ENCODE measurements at regions not wholly inside any gene's neighbourhood (a gene's known extent, or its start where the extent isn't known, plus 50 kb on each side); places are given as distances from the start of the nearest gene placed in this dataset.
A peak's percentile ranks its signal among the peaks of the same experiment; 100 is the strongest.

GRCh38 chr3:43996379-43997301 is 245.0 kb upstream of the TOPAZ1 start:
- peaks cover 43% of the 10 kb centered on the region for H3K4me1 ChIP-seq (ENCODE audit: control insufficient read depth, insufficient read depth, low read length, poor library complexity, severe bottlenecking)

DNA sequence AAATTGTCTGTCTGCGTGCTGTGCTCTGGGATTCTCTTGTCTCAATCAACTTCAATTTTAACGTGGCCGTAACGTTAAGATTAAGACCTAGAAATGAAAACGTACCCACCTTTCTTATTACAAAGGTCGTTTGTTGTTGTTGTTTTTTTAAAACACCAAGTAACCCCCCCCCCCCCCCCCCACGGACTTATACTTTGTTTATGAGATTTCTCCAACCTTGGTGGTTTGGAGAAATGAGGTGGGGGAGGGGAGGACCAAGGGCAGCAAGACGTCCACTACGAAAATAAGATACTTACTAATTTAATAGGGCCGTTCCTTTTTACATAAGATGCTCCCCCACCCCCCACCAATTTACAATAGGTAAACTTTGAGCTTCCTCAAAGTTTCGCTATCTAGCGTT is 244.4 kb upstream of the TOPAZ1 start:
- H3K4me3 ChIP-seq (ENCODE audit: insufficient read depth, low read depth, low read length, poor library complexity, severe bottlenecking): peak overlapping the region; percentile 45
- peaks cover 43% of the 10 kb centered on the region for H3K4me1 ChIP-seq (ENCODE audit: control insufficient read depth, insufficient read depth, low read length, poor library complexity, severe bottlenecking)

More at GRCh38 chr3:43996379-43997301, 245.0 kb upstream of the TOPAZ1 start:
- no peak for DNase-seq
- Histone ChIP-seq H3K27me3 (replicated peaks; ENCODE audit: control insufficient read depth, insufficient read depth, low read length, poor library complexity, severe bottlenecking) (peaks cover 48% of the 10 kb centered on the region), H3K4me3 (ENCODE audit: insufficient read depth, low read depth, low read length, poor library complexity, severe bottlenecking) (peak overlapping the region; percentile 45), H3K27ac (ENCODE audit: insufficient read depth, low read length, poor library complexity, severe bottlenecking) (no peak overlapping the region), H3K36me3 (ENCODE audit: control insufficient read depth, insufficient read depth, low read length) (no peaks in the 10 kb centered on the region), H3K9me3 (ENCODE audit: control insufficient read depth, low read length) (no peaks in the 10 kb centered on the region)

GRCh38 chr3:43997788-43998369 is 243.8 kb upstream of the TOPAZ1 start:
- H3K36me3 ChIP-seq (ENCODE audit: control insufficient read depth, insufficient read depth, low read length): no peaks in the 10 kb centered on the region
- no peak overlapping the region for H3K4me3 ChIP-seq (ENCODE audit: insufficient read depth, low read depth, low read length, poor library complexity, severe bottlenecking)
- DNase-seq: no peak
- no peak overlapping the region for H3K27ac ChIP-seq (ENCODE audit: insufficient read depth, low read length, poor library complexity, severe bottlenecking)
- H3K9me3 ChIP-seq (ENCODE audit: control insufficient read depth, low read length): no peaks in the 10 kb centered on the region
- peaks cover 48% of the 10 kb centered on the region for H3K27me3 ChIP-seq (replicated peaks; ENCODE audit: control insufficient read depth, insufficient read depth, low read length, poor library complexity, severe bottlenecking)
- peaks cover 43% of the 10 kb centered on the region for H3K4me1 ChIP-seq (ENCODE audit: control insufficient read depth, insufficient read depth, low read length, poor library complexity, severe bottlenecking)

More for the DNA sequence above, 244.4 kb upstream of the TOPAZ1 start:
- peaks cover 48% of the 10 kb centered on the region for H3K27me3 ChIP-seq (replicated peaks; ENCODE audit: control insufficient read depth, insufficient read depth, low read length, poor library complexity, severe bottlenecking)
- H3K27ac ChIP-seq (ENCODE audit: insufficient read depth, low read length, poor library complexity, severe bottlenecking): no peak overlapping the region
- no peaks in the 10 kb centered on the region for H3K9me3 ChIP-seq (ENCODE audit: control insufficient read depth, low read length)
- no peak for DNase-seq
- no peaks in the 10 kb centered on the region for H3K36me3 ChIP-seq (ENCODE audit: control insufficient read depth, insufficient read depth, low read length)

DNA sequence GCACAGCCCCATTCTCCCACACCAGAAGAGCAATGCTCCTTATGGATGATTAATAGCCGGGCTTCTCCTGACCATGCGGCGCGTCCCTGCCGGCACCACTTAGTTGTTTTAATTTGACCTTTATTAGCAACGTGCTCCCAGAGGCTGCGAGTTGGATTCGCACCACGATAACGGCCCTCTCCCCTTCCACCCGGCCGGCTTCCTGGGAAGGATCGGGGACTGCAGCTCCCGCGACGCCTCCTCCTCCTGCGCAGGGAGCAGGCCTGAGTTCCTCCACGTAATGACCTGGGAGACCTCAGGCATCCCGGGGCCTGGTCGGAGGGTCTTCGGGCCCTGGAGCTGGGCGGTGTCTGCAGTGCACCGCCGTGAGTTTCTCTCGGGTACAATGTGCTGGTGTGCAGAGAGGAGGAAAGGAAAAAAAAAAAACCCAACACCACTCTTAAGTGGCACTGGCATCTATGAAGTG is 243.3 kb upstream of the TOPAZ1 start:
- Histone ChIP-seq H3K4me3 (ENCODE audit: insufficient read depth, low read depth, low read length, poor library complexity, severe bottlenecking) (peak overlapping the region; percentile 23), H3K4me1 (ENCODE audit: control insufficient read depth, insufficient read depth, low read length, poor library complexity, severe bottlenecking) (peaks cover 43% of the 10 kb centered on the region), H3K9me3 (ENCODE audit: control insufficient read depth, low read length) (no peaks in the 10 kb centered on the region), H3K27ac (ENCODE audit: insufficient read depth, low read length, poor library complexity, severe bottlenecking) (no peak overlapping the region), H3K27me3 (replicated peaks; ENCODE audit: control insufficient read depth, insufficient read depth, low read length, poor library complexity, severe bottlenecking) (peaks cover 48% of the 10 kb centered on the region), H3K36me3 (ENCODE audit: control insufficient read depth, insufficient read depth, low read length) (no peaks in the 10 kb centered on the region)
- DNase-seq: no peak

DNA sequence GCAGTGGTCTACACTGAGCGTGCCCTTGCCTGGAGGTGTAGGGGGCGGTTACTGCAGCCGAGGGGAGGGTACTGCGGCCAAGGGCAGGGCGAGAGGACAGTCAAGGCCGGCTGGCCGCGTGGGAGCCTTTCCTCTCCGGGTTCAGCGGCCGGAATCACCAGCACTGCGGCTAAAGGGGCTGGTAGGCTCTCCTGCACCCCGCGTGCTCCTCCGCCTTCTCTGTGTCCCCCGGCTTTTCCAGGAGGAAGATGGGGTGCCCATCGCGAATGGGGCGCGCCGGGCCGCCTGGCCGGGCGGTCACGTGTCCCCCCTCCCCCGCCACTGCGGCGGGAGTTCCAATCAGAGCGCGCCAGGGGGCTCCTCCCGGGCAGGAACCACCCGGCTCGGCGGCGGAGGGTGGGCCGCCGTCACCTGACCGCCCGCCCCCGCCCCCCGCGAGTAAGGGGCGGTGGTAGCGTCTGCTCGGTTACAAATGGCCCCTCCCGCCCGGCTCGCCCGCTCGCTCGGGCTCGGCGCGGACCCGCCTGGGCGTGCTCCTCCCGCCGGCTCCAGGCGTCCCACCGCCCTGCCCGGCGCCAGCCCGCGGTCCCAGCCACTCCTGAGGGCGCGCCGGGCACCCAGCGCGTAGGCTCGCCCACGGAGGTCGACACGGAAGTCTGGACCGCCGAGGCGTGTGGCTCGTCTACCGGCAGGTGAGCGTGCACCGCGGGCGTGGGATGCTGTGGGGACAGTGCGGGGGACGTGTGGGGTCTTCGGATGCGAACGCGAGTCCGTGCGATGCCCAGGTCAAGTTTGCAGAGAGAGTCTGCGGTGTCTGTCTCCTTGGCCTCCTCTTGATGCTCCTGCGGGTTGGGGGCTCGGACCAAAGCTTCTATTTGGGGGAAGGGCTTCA is 242.6 kb upstream of the TOPAZ1 start:
- H3K36me3 ChIP-seq (ENCODE audit: control insufficient read depth, insufficient read depth, low read length): no peaks in the 10 kb centered on the region
- peaks cover 43% of the 10 kb centered on the region for H3K4me1 ChIP-seq (ENCODE audit: control insufficient read depth, insufficient read depth, low read length, poor library complexity, severe bottlenecking)
- H3K9me3 ChIP-seq (ENCODE audit: control insufficient read depth, low read length): no peaks in the 10 kb centered on the region
- no peak overlapping the region for H3K27ac ChIP-seq (ENCODE audit: insufficient read depth, low read length, poor library complexity, severe bottlenecking)
- peak overlapping the region; percentile 23 for H3K4me3 ChIP-seq (ENCODE audit: insufficient read depth, low read depth, low read length, poor library complexity, severe bottlenecking)
- H3K27me3 ChIP-seq (replicated peaks; ENCODE audit: control insufficient read depth, insufficient read depth, low read length, poor library complexity, severe bottlenecking): peaks cover 44% of the 10 kb centered on the region
- no peak for DNase-seq

- Histone ChIP-seq H3K36me3 (ENCODE audit: control insufficient read depth, insufficient read depth, low read length) (no peaks in the 10 kb centered on the region), H3K9me3 (ENCODE audit: control insufficient read depth, low read length) (no peaks in the 10 kb centered on the region), H3K27me3 (replicated peaks; ENCODE audit: control insufficient read depth, insufficient read depth, low read length, poor library complexity, severe bottlenecking) (peaks cover 44% of the 10 kb centered on the region), H3K4me3 (ENCODE audit: insufficient read depth, low read depth, low read length, poor library complexity, severe bottlenecking) (no peak overlapping the region), H3K4me1 (ENCODE audit: control insufficient read depth, insufficient read depth, low read length, poor library complexity, severe bottlenecking) (peaks cover 38% of the 10 kb centered on the region), H3K27ac (ENCODE audit: insufficient read depth, low read length, poor library complexity, severe bottlenecking) (no peak overlapping the region)
- DNase-seq: no peak
Measured at GRCh38 chr3:43999728-44000319, 241.9 kb upstream of the TOPAZ1 start.

DNA sequence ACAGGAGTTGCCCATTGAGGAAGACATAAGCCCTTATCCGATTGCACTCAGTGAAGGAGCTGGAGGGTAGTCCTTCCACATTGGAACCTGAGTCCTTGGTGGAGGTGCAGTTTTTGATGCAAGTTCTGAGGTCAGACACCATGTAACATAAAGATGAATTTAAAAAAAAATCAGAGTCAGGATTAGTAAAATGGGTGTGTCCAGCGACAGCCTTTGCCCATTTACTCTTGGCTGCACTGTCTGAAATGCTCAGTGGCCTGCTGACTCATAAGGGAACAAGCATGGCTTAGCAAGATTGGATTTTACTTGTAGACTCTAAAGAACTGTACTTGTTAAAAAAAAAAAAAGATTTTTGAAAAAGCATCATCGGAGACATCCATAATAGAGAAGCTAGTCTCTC is 241.1 kb upstream of the TOPAZ1 start:
- Histone ChIP-seq H3K36me3 (ENCODE audit: control insufficient read depth, insufficient read depth, low read length) (no peaks in the 10 kb centered on the region), H3K9me3 (ENCODE audit: control insufficient read depth, low read length) (no peaks in the 10 kb centered on the region), H3K4me1 (ENCODE audit: control insufficient read depth, insufficient read depth, low read length, poor library complexity, severe bottlenecking) (peaks cover 30% of the 10 kb centered on the region), H3K27me3 (replicated peaks; ENCODE audit: control insufficient read depth, insufficient read depth, low read length, poor library complexity, severe bottlenecking) (peaks cover 39% of the 10 kb centered on the region), H3K27ac (ENCODE audit: insufficient read depth, low read length, poor library complexity, severe bottlenecking) (no peak overlapping the region), H3K4me3 (ENCODE audit: insufficient read depth, low read depth, low read length, poor library complexity, severe bottlenecking) (no peak overlapping the region)
- DNase-seq: no peak

DNA sequence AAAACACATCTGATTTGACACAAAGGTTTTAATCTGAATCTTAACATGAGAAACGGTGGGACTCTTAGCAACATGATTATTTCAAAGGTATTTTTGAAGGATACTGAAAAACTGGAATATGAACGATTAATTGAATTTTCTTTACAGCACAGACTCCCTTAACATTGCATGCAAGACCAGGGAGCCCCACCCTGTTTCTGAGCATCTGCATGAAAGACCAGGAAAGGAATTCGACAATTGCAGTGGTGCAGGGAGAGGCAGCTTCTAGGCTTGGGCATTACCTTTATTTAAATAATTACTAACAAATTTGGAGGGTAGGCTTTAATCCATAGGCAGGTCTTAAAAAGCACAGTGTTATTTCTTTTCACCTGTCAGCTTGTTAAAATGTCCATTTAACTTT is 240.6 kb upstream of the TOPAZ1 start:
- no peak overlapping the region for H3K4me3 ChIP-seq (ENCODE audit: insufficient read depth, low read depth, low read length, poor library complexity, severe bottlenecking)
- peaks cover 35% of the 10 kb centered on the region for H3K27me3 ChIP-seq (replicated peaks; ENCODE audit: control insufficient read depth, insufficient read depth, low read length, poor library complexity, severe bottlenecking)
- H3K27ac ChIP-seq (ENCODE audit: insufficient read depth, low read length, poor library complexity, severe bottlenecking): no peak overlapping the region
- peaks cover 25% of the 10 kb centered on the region for H3K4me1 ChIP-seq (ENCODE audit: control insufficient read depth, insufficient read depth, low read length, poor library complexity, severe bottlenecking)
- no peak for DNase-seq
- no peaks in the 10 kb centered on the region for H3K9me3 ChIP-seq (ENCODE audit: control insufficient read depth, low read length)
- H3K36me3 ChIP-seq (ENCODE audit: control insufficient read depth, insufficient read depth, low read length): no peaks in the 10 kb centered on the region

DNA sequence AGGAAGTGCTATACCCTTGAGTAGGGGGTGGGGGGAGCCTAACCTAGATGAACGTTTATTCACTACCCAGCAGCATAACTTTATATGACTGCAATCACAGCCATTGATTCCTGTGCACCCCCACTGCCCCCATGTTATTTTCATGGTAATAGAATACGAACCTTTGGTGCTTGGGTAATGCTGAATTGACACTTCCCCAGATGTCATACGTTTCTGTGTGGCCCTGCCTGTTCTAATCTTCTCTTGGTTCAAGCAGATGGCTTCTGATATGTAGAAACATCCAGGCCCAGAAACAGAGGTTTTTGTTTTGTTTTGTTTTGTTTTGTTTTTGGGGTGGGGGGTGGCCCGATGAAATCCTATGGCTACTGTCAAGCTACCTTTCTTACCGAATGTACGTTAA is 237.9 kb upstream of the TOPAZ1 start:
- no peak overlapping the region for H3K4me3 ChIP-seq (ENCODE audit: insufficient read depth, low read depth, low read length, poor library complexity, severe bottlenecking)
- no peaks in the 10 kb centered on the region for H3K36me3 ChIP-seq (ENCODE audit: control insufficient read depth, insufficient read depth, low read length)
- no peaks in the 10 kb centered on the region for H3K9me3 ChIP-seq (ENCODE audit: control insufficient read depth, low read length)
- H3K4me1 ChIP-seq (ENCODE audit: control insufficient read depth, insufficient read depth, low read length, poor library complexity, severe bottlenecking): peaks cover 3% of the 10 kb centered on the region
- H3K27me3 ChIP-seq (replicated peaks; ENCODE audit: control insufficient read depth, insufficient read depth, low read length, poor library complexity, severe bottlenecking): peaks cover 11% of the 10 kb centered on the region
- no peak overlapping the region for H3K27ac ChIP-seq (ENCODE audit: insufficient read depth, low read length, poor library complexity, severe bottlenecking)
- no peak for DNase-seq
